MM.1S (cell line): ENCODE measurements at regions not wholly inside any gene's neighbourhood (a gene's known extent, or its start where the extent isn't known, plus 50 kb on each side); places are given as distances from the start of the nearest gene placed in this dataset.

Experiments
- CTCF ChIP-seq: fragments of 300-600 bp; sonication (generic); IDR thresholded peaks from 2 replicates; pipeline ENCODE4 v1.5.1; 2016; ENCODE audit warnings: antibody characterized with exemption, low read length, mixed read lengths
- EZH2 ChIP-seq: fragments of 300-600 bp; sonication (generic); optimal IDR thresholded peaks from 2 replicates; pipeline ENCODE3; 2017; ENCODE audit warnings: low read depth, mild to moderate bottlenecking, antibody characterized with exemption, low read length, mixed read lengths
- EZH2phosphoT487 ChIP-seq: fragments of 300-600 bp; sonication (generic); IDR thresholded peaks from 2 replicates; pipeline ENCODE4 v1.6.1; 2018; ENCODE audit warnings: antibody characterized with exemption, low read length

GRCh38 chr3:30324587-30324986 lies 281.8 kb upstream of the TGFBR2 start:
- TF ChIP-seq EZH2phosphoT487 = no peak
- no peak for TF ChIP-seq CTCF
- no peak for TF ChIP-seq EZH2
